ENCODE measurements at regions not wholly inside any gene's neighbourhood (a gene's known extent, or its start where the extent isn't known, plus 50 kb on each side); places are given as distances from the start of the nearest gene placed in this dataset.
A peak's percentile ranks its signal among the peaks of the same experiment; 100 is the strongest.
"Not testable (repeated sequence)": the region's sequence is repeated elsewhere in the genome, so short reads cannot be mapped to it uniquely, and the experiment has no call there.

DNA sequence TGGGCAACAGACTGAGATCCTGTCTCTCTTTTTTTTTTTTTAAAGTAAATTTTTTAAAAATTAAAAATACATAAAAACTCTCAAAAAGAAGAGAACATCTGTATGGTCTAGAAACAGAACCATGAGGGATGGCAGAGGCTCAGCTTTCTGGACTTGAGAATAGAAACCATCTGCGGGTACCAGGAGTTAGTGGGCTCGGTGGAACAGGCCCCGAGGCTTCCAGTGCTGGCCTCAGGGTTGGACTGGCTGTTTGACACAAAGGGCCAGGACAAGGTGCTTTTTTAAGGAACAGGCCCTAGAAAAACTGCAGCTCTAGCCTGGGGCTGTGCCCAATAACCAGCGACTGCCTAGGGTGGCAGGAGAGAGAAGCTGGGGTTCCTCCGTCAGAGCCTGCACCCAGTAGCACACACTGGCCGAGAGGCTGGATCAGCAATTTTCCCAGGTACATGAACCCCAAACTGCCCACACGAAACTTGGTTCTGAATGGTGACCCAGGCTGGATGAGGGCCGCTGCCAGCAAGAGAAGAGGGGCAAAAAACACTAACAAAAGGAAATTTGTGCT, 131.0 kb upstream of the OLIG3 start:
- no peak for DNase-seq

DNA sequence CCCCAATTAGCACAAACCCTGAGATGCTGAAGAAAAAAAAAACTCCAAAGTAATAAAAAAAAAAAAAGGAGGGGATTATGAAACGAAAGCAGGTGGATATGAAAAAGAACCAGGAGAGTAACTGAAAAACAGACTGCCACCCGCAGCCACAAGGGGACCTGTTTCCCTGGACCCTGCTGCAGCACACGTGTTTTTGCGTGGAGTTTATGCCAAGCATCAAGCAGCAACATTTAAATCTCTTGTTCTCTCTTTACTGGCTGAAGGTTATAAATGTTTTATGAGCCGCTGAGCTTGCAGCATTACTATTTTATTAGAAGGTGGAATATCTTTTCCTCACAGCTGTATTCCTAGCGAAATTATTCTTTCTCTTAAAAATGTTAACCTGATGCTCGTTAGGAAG, 131.6 kb upstream of the OLIG3 start:
- no peak for DNase-seq

DNA sequence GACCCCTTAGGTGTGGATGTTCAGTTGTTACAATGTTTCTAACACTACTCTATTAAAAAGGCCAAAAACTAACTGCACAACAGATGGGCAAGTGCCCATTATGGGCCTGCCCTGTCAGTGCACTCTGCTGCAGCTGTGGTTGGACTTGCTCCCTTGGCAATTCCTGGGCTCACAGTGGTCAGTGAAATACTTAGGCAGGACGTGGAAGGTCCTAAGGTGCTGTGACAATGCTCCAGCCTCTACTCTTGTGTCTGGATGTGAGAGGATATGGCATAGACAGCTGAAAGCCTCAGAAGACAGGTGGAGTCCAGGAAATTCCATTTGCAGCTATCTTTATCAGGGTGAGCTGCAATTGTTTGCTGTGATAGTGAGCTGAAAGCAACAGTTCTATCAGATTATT, 136.5 kb upstream of the OLIG3 start:
- DNase-seq = no peak

DNA sequence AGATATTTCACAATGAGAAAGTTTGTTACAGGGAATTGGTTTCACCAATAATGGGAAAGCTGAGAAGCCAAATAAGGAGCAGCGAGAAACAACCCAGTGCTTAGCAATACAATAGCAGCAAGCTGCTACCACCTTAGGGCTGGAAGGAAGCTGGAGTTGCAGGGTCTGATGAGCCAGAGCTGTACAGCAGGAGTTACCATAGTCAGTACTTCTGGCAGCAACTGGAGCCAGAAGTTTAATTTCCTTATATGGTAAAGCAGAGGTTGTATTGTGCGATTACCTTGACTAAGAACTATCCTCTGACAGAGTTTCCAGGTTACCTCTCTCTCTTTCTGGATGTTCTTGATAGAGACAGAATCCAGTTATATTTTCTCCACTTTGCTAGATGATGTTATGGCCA, 137.1 kb upstream of the OLIG3 start:
- no peak for DNase-seq

DNA sequence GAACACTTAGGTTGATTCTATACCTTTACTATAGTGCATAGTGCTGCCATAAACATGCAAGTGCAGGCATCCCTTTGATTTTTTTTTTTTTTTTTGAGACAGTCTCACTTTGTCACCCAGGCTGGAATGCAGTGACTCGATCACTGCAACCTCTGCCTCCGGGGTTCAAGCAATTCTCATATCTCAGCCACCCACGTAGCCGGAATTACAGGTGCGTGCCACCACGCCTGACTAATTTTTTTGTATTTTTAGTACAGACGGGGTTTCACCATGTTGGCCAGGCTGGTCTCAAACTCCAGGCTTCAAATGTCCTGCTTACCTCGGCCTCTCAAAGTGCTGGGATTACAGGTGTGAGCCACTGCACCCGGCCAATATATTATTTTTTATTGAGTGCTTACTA, 140.0 kb upstream of the OLIG3 start:
- not testable (repeated sequence) for DNase-seq

DNA sequence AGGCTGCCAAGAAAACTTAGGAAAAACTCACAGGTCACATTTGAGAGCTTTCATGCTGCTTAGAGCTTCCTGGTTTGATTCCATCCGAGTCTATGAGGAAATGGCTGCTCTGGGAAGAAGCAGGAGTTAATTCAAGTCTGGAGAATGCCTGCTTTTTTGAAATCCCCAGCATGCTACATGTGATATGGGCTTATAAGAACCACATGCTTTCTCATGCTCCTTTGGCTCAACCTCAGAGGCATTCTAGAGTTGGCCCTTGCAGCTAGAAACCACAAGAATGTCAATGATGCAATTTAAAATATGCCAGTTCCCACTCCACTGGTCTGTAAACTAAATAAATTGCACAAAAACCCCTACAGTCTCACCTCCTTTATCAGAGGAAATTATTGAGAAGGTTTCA, 142.9 kb upstream of the OLIG3 start:
- DNase-seq = no peak

DNA sequence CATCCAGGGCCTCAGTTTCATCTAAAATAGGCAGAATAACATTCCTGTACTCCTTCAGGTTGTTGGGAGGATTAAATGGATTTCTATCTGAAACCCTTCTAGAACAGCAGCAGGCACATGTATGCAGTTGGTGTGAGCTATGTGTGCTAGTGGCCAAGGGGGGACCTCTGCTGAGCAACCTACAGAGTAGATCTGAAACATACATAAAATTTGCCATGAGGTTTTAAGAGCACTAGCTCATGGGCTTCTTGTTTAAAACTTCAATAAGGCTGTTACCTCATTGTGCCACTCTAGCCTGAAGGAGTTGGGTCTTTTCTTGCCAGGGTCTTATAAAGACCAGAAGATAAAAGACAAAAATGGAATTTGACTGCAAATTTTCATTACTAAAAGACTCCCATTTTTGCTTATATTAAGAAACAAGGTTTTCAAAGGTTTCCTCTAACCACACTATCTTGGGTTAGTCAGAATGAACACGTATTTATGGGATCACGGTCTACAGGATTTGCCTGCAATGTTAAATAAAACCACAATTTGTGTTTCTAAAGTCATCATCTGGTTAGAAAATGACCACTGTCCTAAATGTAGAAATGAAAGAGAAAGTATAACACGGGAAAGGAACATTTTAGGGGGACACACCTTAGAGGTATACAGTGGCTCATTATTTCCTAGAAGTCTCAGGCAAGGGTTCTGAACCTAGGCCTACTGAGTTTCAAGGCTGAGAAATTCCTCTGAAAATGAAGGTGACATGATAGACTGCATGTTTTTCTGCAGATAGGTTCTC, 144.9 kb upstream of the OLIG3 start:
- DNase-seq = no peak

DNA sequence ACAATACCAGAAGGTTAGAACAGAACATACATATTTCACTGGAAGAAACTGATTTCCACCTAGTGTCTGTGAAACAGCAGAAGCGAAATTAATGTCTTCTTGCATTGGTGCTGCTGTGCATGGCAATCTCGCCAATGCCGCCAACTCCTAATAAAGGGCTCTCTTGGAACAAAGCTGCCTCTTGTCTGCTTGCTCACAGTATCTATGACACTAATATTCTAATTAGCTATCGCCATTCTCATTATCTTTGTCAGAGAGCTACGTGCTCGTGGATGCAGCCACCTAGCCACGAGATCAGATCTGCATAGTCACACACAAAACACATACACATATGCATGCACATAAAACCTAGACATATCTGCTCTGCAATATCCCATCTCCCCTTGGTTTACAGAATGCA, 145.9 kb upstream of the OLIG3 start:
- DNase-seq = no peak

DNA sequence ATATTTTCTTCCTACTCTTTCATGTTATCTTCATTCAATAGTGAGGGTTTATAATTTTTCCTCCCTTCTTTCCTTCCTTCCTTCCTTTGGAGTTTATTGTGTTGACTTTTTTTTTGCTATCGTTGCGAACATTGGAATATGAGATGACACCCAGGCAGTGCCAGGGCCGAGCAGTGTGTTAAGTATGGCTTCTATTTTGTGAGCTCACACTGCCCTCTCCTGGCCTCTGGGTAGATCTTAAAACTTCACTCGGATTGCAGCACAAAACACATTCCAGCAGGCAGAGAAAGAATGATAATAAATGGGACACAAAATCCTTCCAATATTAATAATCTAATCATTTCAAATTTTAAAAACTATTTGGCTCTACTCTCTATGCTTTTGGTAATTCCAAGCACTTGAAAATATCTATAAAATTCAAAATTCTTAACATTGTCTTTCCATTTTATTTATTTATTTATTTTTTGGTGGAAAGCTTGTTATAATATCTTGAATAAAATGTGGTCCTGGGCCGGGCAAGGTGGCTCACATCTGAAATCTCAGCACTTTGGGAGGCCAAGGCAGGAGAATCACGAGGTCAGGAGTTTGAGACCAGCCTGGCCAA, 147.4 kb upstream of the OLIG3 start:
- peak; percentile 44 to 49 for DNase-seq

DNA sequence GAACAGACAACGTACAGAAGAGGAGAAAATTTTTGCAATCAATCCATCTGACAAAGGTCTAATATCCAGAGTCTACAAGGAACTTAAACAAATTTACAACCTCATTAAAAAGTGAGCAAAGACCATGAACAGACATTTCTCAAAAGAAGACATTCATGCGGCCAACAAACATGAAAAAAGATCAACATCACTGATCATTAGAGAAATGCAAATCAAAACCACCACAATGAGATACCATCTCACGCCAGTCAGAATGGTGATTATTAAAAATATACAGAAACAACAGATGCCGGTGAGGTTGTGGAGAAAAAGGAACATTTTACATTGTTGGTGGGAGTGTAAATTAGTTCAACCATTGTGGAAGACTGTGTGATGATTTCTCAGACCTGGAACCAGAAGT, 149.0 kb upstream of the OLIG3 start:
- DNase-seq = not testable (repeated sequence)

DNA sequence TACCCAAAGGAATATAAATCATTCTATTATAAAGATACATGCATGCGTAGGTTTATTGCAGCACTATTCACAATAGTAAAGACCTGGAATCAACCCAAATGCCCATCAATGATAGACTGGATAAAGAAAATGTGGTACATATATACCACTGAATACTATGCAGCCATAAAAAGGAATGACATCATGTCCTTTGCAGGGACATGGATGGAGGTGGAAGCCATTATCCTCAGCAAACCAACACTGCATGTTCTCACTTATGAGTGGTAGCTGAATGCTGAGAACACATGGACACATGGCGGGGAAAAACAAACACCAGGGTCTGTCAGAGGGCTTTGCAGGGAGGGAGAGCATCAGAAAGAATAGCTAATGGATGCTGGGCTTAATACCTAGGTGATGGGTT, 149.4 kb upstream of the OLIG3 start:
- DNase-seq = not testable (repeated sequence)

DNA sequence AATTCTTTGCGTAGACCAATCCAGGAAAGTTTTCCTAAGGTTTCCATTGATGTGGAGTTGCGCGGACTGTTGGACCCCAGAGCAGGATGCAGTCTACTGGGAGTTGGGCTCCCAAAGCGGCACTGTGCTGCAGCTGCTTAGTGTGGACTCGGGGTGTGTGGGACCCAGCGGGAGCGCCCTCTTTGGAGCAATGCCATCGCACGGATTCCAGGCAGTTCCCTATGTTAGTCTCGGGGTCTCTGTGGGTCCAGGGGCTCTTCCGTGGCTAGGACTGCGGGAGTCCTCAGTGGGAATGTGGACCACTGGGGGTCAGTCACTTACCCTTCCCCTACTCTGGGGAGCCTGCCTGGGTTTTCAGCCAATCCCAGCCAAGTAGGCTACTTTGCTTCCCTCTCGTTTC, 151.7 kb upstream of the OLIG3 start:
- no peak for DNase-seq

DNA sequence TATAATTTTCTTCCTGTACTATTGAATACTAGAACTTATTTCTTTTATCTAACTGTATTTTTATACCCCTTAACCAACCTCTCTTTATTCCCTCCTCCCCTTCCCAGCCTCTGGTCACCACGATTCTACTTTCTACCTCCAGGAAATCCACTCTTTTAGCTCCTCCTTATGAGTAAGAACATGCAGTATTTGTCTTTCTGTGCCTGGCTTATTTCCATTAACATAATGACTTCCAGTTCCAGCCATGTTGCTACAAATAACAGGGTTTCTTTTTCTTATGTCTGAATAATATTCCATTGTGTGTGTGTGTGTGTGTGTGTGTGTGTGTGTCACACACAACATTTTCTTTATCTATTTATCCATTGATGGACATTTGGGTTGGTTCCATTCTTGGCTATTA, 152.3 kb upstream of the OLIG3 start:
- no peak for DNase-seq

DNA sequence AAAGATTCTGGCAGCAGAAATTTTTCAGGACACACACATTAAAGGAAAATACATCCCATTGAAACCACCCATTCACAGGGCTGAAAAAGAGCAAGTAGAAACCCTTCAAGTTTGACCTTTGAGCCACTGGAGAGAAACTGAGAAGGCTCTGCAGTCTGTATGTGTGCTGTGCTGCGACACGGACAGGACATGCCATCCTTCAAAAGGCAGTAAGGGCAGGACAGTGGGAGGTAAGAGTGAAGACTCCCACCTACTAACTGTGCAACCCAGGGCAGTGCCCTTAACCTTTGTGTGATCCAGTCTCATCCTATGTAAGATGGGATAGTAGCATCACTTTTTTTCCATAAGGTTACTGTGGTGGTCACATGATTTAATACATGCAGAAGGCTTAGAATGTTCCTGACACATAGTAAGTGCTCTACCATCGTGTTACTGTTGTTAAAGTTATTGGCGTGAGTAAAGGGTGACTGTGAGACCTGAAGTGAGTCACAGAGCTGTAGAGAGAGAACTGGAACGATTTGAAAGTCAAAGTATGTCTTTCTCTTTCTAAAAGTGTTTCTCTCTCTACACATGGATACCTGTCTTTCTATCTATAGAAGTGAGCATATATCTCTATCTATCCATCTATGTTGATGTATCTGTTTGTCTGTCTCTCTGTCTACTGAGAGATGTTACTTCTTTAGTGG, 153.7 kb upstream of the OLIG3 start:
- DNase-seq = no peak

DNA sequence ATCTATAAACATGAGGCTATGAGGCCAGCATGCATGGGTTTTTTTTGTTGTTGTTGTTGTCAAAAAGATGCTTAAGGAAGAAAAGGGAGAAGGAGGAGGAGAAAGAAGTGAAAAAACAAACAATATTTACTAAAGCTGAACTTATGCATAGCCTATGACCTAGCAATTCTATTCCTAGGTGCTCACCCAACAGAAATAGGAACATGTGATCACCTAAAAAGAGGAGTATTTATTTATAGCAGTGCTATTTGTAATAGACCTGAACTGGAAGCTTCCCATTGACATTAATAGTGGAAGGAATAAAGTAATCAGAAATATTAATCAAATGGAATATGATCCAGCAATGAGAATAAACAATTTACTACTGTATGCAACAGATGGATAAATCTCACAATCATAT, 156.5 kb upstream of the OLIG3 start:
- DNase-seq = no peak

DNA sequence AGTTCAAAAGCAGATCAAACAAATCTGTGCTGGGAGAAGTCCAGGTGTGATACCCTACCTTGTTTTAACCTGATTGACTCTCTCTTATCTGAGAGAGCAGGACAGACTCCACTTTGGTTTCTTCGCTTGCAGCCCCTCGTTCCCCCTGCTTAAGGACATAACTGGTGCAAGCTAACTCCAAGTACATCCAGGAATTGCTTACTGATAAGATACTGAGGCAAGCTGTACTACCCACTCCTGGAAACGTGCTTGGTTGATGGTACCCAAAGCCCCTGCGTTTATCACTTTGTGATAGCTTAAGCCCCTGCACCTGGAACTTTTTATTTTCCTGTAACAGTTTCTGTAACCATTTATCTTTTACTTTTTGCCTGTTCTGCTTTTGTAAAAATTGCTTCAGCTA, 157.0 kb upstream of the OLIG3 start:
- DNase-seq = no peak

DNA sequence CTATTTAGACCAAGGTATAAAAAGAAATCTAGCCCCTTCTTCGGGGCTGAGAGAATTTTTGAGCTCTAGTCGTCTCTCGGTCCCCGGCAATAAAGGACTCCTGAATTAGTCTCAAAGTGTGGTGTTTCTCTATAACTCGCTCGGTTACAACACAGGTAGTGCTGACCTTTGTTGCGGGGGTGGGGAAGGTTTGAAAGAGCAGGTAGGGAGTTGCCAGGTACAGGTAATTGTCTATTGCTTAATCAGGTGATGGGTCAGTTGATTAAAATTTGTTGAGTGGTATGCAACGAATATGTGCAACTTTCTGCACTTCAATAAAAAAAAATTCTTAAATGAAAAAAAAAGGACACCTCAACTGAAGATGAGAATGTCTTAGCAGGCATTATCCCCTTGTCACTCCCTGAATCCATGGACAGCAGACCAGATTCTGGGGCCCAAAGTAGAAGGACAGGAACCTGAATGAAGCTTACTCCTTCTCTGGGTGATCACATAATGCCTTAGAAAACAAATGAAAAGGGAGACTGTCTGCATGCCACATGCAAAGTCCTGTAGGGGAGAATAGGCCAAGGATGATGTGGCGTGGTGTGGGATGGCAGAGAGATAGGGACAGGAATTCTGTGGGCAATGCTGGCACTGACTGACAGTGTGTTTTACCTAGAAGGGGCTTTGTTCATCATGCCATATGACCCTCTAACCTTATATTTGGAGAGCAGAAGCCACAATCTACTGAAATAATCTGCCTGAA, 157.6 kb upstream of the OLIG3 start:
- DNase-seq = no peak

DNA sequence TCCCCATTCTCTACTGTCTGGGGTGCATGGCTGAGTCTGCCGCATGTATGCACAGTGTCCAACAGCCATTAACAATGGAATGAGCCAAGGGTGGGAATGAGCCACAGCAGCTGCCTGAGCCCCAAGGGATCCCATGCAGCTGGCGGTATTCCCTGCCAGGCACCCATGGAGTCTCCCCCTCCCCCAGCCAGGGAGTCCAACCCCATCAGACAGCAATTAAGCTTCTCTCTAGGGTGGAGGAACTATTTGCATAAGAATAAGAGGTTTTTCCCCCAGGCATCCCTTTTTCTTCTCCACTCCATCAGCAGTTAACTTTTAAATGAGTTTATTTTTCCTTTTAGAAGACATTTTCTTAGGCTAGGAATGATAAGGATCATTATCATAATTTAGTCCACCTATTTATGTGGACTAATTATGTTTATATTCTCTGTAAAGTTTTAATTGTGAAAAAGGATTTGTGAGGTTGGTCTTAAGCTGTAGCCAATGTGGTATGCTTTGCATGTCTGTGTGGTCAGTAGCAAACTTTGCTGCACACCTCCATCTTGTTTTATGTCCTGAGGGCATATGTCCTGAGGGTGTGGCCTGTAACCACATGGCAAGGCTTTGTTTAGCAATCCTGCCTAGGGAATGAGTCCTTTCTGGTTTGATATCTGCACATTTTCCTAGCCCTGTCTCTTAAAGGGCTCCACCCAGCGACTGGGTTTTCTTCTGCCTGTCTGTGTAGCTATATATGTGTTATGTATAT, 158.9 kb upstream of the OLIG3 start:
- no peak for DNase-seq

DNA sequence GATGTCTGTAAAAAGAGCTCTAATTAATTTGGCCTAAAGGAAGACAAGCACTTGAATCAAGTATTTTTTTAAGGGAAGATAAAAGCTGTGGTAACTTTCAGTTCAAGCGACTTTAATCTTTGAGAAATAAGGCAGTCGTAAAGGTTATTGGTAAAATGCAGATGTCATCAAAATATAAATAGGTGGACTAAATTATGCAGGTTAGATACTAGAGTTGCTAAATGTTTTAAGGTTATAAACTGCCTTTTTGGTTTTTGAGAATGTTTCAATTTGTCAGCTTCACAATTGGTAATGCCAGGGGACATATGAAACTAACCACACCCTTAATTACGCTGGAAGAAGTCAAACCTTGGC, 159.5 kb upstream of the OLIG3 start:
- DNase-seq = no peak

DNA sequence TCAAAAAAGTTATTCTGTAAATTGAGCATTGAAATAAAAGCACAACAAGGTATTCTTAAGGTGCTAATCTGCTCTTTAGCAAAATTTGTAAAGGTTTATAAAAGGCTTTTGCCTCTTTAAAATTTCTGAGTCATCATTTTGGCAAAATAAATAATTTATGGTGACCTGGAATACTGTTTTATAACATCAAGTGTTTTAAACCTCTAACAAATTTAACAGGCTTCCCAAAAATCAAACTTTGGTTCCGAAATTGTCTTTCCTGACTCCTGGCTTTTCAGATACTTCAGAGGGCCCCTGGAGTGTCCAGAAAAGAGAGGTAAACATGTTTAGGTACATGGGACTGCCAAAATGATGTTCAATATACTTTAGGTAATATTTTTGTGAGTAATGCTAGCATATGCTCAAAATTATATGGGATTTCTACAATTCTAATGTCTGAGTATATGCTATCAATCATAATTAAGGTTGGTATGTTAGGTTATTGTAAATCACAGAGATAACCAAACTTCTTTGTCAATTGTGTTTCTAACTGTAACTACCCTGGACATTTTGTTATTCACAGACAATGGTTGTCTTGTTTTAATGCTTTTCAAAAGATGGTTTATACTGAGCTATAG, 160.3 kb upstream of the OLIG3 start:
- DNase-seq = no peak

DNA sequence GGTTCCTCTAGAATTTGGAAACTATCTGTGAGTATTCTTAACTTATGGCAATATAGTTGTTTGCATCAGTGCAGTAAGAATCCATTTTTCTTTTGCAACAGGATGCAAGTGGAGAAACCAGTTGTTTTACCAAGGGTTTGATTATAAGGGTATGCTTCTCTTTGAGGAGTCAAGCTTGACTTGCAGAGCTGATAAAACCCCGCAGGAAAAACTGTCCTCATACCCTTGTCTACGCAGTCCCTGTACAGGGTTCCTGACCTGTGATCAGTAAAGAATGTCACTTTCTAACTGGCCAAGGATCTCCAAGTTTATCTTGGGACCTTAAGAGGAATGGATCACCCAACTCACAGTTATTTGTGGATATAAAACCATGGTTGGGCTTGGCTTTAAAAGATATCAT, 161.1 kb upstream of the OLIG3 start:
- no peak for DNase-seq

DNA sequence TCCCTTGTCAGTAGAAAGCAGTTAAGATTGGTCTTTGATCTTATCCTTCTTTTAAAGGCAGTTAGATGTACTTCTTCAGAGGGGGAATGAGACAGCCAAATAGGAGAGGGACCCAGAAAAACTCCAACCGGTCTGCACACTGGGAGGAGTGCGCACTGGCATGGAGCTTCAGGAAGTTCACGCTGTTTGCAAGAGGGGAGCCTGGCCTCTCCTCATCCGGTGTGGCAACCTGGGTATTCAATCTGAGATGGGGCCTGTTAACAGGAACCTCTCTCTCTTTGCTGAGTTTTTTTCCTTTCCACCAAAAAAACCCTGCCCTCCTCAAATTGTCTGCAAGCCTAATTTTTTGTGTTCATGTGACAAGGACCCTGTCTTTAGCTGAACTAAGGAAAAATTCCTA, 162.5 kb upstream of the OLIG3 start:
- no peak for DNase-seq
